ENCODE measurements at regions not wholly inside any gene's neighbourhood (a gene's known extent, or its start where the extent isn't known, plus 50 kb on each side); places are given as distances from the start of the nearest gene placed in this dataset.

DNA sequence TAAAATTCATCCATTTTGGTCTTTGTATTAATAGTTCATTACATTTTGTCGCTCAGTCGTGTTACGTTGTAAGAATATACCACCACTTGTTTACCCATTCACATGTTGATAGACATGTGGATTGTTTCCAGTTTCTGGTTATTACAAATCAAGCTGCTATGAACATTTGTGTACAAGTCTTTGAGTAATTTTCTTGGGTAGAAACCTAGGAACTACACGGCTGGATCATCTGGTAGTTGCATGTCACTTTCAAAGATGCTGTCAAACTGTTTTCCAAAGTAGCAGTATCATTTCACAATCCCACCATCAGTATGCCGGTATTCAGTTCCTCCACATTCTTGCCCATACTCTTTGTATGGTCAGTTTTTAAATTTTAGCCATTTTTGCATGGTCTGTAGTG lies 98.0 kb downstream of the GASK1B start:
- TF ChIP-seq, protein P1, sequence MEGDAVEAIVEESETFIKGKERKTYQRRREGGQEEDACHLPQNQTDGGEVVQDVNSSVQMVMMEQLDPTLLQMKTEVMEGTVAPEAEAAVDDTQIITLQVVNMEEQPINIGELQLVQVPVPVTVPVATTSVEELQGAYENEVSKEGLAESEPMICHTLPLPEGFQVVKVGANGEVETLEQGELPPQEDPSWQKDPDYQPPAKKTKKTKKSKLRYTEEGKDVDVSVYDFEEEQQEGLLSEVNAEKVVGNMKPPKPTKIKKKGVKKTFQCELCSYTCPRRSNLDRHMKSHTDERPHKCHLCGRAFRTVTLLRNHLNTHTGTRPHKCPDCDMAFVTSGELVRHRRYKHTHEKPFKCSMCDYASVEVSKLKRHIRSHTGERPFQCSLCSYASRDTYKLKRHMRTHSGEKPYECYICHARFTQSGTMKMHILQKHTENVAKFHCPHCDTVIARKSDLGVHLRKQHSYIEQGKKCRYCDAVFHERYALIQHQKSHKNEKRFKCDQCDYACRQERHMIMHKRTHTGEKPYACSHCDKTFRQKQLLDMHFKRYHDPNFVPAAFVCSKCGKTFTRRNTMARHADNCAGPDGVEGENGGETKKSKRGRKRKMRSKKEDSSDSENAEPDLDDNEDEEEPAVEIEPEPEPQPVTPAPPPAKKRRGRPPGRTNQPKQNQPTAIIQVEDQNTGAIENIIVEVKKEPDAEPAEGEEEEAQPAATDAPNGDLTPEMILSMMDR (IDR thresholded peaks at IDR 0.05; ENCODE audit: low read depth, low read length) = no peak
- no peak for TF ChIP-seq EZH2phosphoT487 (IDR thresholded peaks at IDR 0.05; ENCODE audit: low read depth)
- Histone ChIP-seq H3K79me2 (ENCODE audit: low read length) (no peaks in the 10 kb centered on the region), H3K4me1 (ENCODE audit: low read length) (no peaks in the 10 kb centered on the region), H4K20me1 (ENCODE audit: insufficient read depth, low read length) (no peaks in the 10 kb centered on the region), H3K4me2 (ENCODE audit: low read length) (no peak overlapping the region), H3K4me3 (ENCODE audit: low read length) (no peak overlapping the region), H2AFZ (ENCODE audit: low read depth, low read length) (no peak overlapping the region), H3K9ac (ENCODE audit: low read length) (no peak overlapping the region), H3K27ac (ENCODE audit: low read length) (no peak overlapping the region), H3K9me3 (ENCODE audit: insufficient read depth, low read length) (no peaks in the 10 kb centered on the region), H3K27me3 (ENCODE audit: low read depth, low read length) (no peaks in the 10 kb centered on the region), H3K36me3 (replicated peaks; ENCODE audit: low read depth, low read length) (no peaks in the 10 kb centered on the region)

DNA sequence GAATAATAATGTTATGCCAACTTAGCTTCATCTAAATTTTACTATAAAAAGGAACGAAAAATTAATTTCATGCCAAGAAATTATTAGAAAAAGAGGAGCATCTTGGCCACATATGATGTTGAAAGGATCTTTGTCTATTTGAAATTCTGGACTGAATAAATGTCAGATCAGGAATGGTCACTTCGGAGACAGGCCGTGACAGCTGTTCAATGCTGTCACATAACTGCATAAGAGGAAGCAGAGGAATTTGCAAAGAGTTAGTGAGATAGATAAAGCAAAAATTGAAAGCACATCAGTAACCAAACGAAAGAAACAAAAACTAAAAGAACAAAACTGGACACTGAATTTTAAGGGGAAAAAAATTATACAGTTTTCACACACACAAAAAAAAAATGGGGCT lies 100.9 kb downstream of the GASK1B start:
- Histone ChIP-seq H3K36me3 (replicated peaks; ENCODE audit: low read depth, low read length) (no peaks in the 10 kb centered on the region), H3K4me3 (ENCODE audit: low read length) (no peak overlapping the region), H3K9me3 (ENCODE audit: insufficient read depth, low read length) (no peaks in the 10 kb centered on the region), H3K4me2 (ENCODE audit: low read length) (no peak overlapping the region), H3K27me3 (ENCODE audit: low read depth, low read length) (no peaks in the 10 kb centered on the region), H3K4me1 (ENCODE audit: low read length) (no peaks in the 10 kb centered on the region), H4K20me1 (ENCODE audit: insufficient read depth, low read length) (no peaks in the 10 kb centered on the region), H3K79me2 (ENCODE audit: low read length) (no peaks in the 10 kb centered on the region), H3K27ac (ENCODE audit: low read length) (no peak overlapping the region), H2AFZ (ENCODE audit: low read depth, low read length) (no peak overlapping the region), H3K9ac (ENCODE audit: low read length) (no peak overlapping the region)
- TF ChIP-seq, protein P1 (IDR thresholded peaks at IDR 0.05; ENCODE audit: low read depth, low read length) = no peak
- no peak for TF ChIP-seq EZH2phosphoT487 (IDR thresholded peaks at IDR 0.05; ENCODE audit: low read depth)

DNA sequence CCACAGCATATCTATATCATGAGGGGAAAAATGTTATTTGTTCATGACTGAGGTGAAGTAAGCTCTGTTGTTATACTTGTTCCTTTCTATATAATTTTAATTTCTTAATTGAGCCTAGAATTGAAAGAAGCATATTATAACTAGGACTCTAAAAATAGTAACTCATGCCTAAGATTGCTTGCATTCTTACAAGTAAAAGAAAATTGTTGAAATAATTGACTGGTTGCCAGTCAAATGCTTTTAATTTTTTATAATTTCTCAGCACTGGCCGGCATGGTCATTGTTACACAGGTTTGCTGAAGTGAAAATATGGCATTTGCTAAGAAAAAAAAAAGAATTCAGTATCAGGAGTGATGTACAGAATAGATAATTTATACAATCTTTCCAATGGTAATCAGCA lies 104.8 kb downstream of the GASK1B start:
- H3K27me3 ChIP-seq (ENCODE audit: low read depth, low read length) = no peaks in the 10 kb centered on the region
- no peak for TF ChIP-seq EZH2phosphoT487 (IDR thresholded peaks at IDR 0.05; ENCODE audit: low read depth)
- TF ChIP-seq, protein P1 (IDR thresholded peaks at IDR 0.05; ENCODE audit: low read depth, low read length) = no peak
- no peak overlapping the region for H2AFZ ChIP-seq (ENCODE audit: low read depth, low read length)

DNA sequence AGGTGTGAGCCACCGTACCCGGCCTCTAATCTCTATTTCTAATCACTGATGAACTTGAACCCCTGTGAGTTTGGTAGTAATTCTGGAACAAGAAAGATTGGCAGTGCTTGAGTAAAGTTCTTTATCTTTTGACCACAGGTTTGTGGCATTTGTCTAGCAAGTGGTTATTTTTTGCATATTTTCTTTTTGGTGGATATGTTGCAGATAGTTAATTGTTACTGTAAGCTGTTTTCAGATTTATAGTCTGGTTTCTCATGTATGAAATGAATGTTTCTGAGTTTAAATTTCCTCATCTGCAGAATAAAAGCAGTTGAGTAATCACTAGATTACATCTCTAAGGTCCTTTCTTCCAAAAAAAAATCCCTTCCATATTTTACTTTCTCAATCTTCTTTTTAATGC lies 105.2 kb downstream of the GASK1B start:
- Histone ChIP-seq H3K36me3 (replicated peaks; ENCODE audit: low read depth, low read length) (no peaks in the 10 kb centered on the region), H3K79me2 (ENCODE audit: low read length) (no peaks in the 10 kb centered on the region), H2AFZ (ENCODE audit: low read depth, low read length) (no peak overlapping the region), H3K9me3 (ENCODE audit: insufficient read depth, low read length) (no peaks in the 10 kb centered on the region), H3K27ac (ENCODE audit: low read length) (no peak overlapping the region), H3K4me1 (ENCODE audit: low read length) (no peaks in the 10 kb centered on the region), H3K4me3 (ENCODE audit: low read length) (no peak overlapping the region), H3K4me2 (ENCODE audit: low read length) (no peak overlapping the region), H4K20me1 (ENCODE audit: insufficient read depth, low read length) (no peaks in the 10 kb centered on the region), H3K27me3 (ENCODE audit: low read depth, low read length) (no peaks in the 10 kb centered on the region), H3K9ac (ENCODE audit: low read length) (no peak overlapping the region)
- TF ChIP-seq, protein P1 (IDR thresholded peaks at IDR 0.05; ENCODE audit: low read depth, low read length) = no peak
- TF ChIP-seq EZH2phosphoT487 (IDR thresholded peaks at IDR 0.05; ENCODE audit: low read depth) = no peak

More for the DNA sequence above, 104.8 kb downstream of the GASK1B start:
- Histone ChIP-seq H4K20me1 (ENCODE audit: insufficient read depth, low read length) (no peaks in the 10 kb centered on the region), H3K9me3 (ENCODE audit: insufficient read depth, low read length) (no peaks in the 10 kb centered on the region), H3K4me1 (ENCODE audit: low read length) (no peaks in the 10 kb centered on the region), H3K9ac (ENCODE audit: low read length) (no peak overlapping the region), H3K36me3 (replicated peaks; ENCODE audit: low read depth, low read length) (no peaks in the 10 kb centered on the region), H3K79me2 (ENCODE audit: low read length) (no peaks in the 10 kb centered on the region), H3K27ac (ENCODE audit: low read length) (no peak overlapping the region), H3K4me2 (ENCODE audit: low read length) (no peak overlapping the region), H3K4me3 (ENCODE audit: low read length) (no peak overlapping the region)
